ENCODE measurements at regions not wholly inside any gene's neighbourhood (a gene's known extent, or its start where the extent isn't known, plus 50 kb on each side); places are given as distances from the start of the nearest gene placed in this dataset.

- peak; percentile 19 for TF ChIP-seq CTCF (IDR thresholded peaks at IDR 0.05)
- TF ChIP-seq EZH2 (IDR thresholded peaks at IDR 0.05; ENCODE audit: borderline replicate concordance, insufficient read depth, low read depth, low read length, poor library complexity, severe bottlenecking), result no peak
These were observed 96.3 kb upstream of the DAP start for GRCh38 chr5:10857338-10857733.
